ENCODE measurements at regions not wholly inside any gene's neighbourhood (a gene's known extent, or its start where the extent isn't known, plus 50 kb on each side); places are given as distances from the start of the nearest gene placed in this dataset.

- DNase-seq (ENCODE audit: low read depth in 1 of 2, low spot score in 1 of 2), result no peak
- Histone ChIP-seq H3K4me1 (ENCODE audit: low read depth) (no peaks in the 10 kb centered on the region), H3K36me3 (no peaks in the 10 kb centered on the region), H3K9me3 (ENCODE audit: low read depth) (no peaks in the 10 kb centered on the region), H3K4me3 (no peak overlapping the region), H3K27ac (no peak overlapping the region), H3K27me3 (peaks cover 3% of the 10 kb centered on the region)
- TF ChIP-seq CTCF (IDR thresholded peaks at IDR 0.05; ENCODE audit: low read depth, low read length), result no peak
Observed at GRCh38 chr6:170018936-170019817, 267.8 kb downstream of the ERMARD start.

GRCh38 chr6:170018422-170018935 is 267.1 kb downstream of the ERMARD start:
- H3K4me3 ChIP-seq, result no peak overlapping the region
- H3K27ac ChIP-seq, result no peak overlapping the region
- H3K9me3 ChIP-seq (ENCODE audit: low read depth), result no peaks in the 10 kb centered on the region
- TF ChIP-seq CTCF (IDR thresholded peaks at IDR 0.05; ENCODE audit: low read depth, low read length), result no peak
- H3K27me3 ChIP-seq, result peaks cover 3% of the 10 kb centered on the region
- H3K36me3 ChIP-seq, result no peaks in the 10 kb centered on the region
- H3K4me1 ChIP-seq (ENCODE audit: low read depth), result no peaks in the 10 kb centered on the region
- DNase-seq (ENCODE audit: low read depth in 1 of 2, low spot score in 1 of 2), result no peak

GRCh38 chr6:170017603-170018320 is 266.3 kb downstream of the ERMARD start:
- Histone ChIP-seq H3K27me3 (peaks cover 3% of the 10 kb centered on the region), H3K27ac (no peak overlapping the region), H3K4me1 (ENCODE audit: low read depth) (no peaks in the 10 kb centered on the region), H3K36me3 (no peaks in the 10 kb centered on the region), H3K4me3 (no peak overlapping the region), H3K9me3 (ENCODE audit: low read depth) (no peaks in the 10 kb centered on the region)
- no peak for DNase-seq (ENCODE audit: low read depth in 1 of 2, low spot score in 1 of 2)
- TF ChIP-seq CTCF (IDR thresholded peaks at IDR 0.05; ENCODE audit: low read depth, low read length), result no peak

GRCh38 chr6:170013815-170014214 is 262.4 kb downstream of the ERMARD start:
- no peak for TF ChIP-seq CTCF (IDR thresholded peaks at IDR 0.05; ENCODE audit: low read depth, low read length)
- H3K27ac ChIP-seq, result no peak overlapping the region
- H3K4me1 ChIP-seq (ENCODE audit: low read depth), result no peaks in the 10 kb centered on the region
- DNase-seq (ENCODE audit: low read depth in 1 of 2, low spot score in 1 of 2), result no peak
- H3K27me3 ChIP-seq, result peaks cover 3% of the 10 kb centered on the region
- H3K9me3 ChIP-seq (ENCODE audit: low read depth), result no peaks in the 10 kb centered on the region
- H3K36me3 ChIP-seq, result no peaks in the 10 kb centered on the region
- H3K4me3 ChIP-seq, result no peak overlapping the region

GRCh38 chr6:170012037-170012330 is 260.6 kb downstream of the ERMARD start:
- H3K4me3 ChIP-seq, result no peak overlapping the region
- no peak for TF ChIP-seq CTCF (IDR thresholded peaks at IDR 0.05; ENCODE audit: low read depth, low read length)
- no peak for DNase-seq (ENCODE audit: low read depth in 1 of 2, low spot score in 1 of 2)
- H3K27ac ChIP-seq, result no peak overlapping the region
- no peaks in the 10 kb centered on the region for H3K9me3 ChIP-seq (ENCODE audit: low read depth)
- H3K36me3 ChIP-seq, result no peaks in the 10 kb centered on the region
- H3K27me3 ChIP-seq, result peaks cover 3% of the 10 kb centered on the region
- no peaks in the 10 kb centered on the region for H3K4me1 ChIP-seq (ENCODE audit: low read depth)
